ENCODE measurements at regions not wholly inside any gene's neighbourhood (a gene's known extent, or its start where the extent isn't known, plus 50 kb on each side); places are given as distances from the start of the nearest gene placed in this dataset.
A peak's percentile ranks its signal among the peaks of the same experiment; 100 is the strongest.
"Not testable (repeated sequence)": the region's sequence is repeated elsewhere in the genome, so short reads cannot be mapped to it uniquely, and the experiment has no call there.

DNA sequence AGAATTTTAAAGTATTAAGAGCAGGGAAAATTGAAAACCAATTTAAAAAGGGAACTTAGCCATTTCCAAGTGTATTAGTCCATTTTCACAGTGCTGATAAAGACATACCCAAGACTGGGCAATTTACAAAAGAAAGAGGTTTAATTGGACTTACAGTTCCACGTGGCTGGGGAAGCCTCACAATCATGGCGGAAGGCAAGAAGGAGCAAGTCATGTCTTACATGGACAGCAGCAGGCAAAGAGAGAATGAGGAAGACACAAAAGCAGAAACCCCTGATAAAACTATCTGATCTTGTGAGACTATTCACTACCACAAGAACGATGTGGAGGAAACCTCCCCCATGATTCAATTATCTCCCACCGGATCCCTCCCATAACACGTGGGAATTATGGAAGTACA lies 178.8 kb downstream of the ERCC6L2 start:
- DNase-seq; FAIRE-seq; H3K27ac ChIP-seq (ENCODE audit: low read depth in 1 of 3, low read length in 2 of 3); H3K27me3 ChIP-seq (ENCODE audit: control insufficient read depth in 3 of 3, insufficient read depth in 3 of 3, low read length in 3 of 3); H3K4me3 ChIP-seq (ENCODE audit: low read depth in 1 of 3, low read length in 3 of 3); H3K4me1 ChIP-seq (ENCODE audit: control insufficient read depth in 3 of 3, insufficient read depth in 2 of 3, low read depth in 1 of 3, low read length in 2 of 3); H3K9me3 ChIP-seq (ENCODE audit: control insufficient read depth in 2 of 2, insufficient read depth in 1 of 2, low read depth in 1 of 2, low read length in 1 of 2); H3K36me3 ChIP-seq (ENCODE audit: control insufficient read depth in 3 of 3, insufficient read depth in 2 of 3, low read depth in 1 of 3, low read length in 3 of 3): not testable (repeated sequence)
- WGBS, 3 donors, result 90 to 95% (median 92%) methylated on average over 5 of the region's 5 CpGs

DNA sequence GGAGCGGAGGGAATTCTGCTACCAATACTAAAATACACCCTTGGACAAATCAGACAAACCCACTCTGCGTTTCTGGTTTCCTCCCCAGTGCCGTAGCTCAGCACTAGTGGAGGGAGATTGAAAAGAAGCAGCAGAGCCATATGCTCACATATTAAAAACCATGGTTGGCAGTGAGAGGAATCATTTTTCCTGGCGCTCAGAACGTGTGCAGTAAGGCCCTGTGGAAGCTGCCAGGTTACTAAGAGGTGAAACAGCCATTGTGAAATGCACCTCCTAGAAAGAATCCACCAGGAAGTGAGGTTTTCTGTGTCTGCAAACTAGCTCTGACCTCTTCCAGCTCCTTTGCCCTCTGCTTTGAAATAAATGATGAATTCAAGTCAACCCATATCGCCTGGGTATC lies 177.2 kb downstream of the ERCC6L2 start:
- 66 to 76% (median 72%) methylated on average over 6 of the region's 6 CpGs for WGBS, 3 donors
- Histone ChIP-seq H3K4me1 (ENCODE audit: control insufficient read depth in 3 of 3, insufficient read depth in 2 of 3, low read depth in 1 of 3, low read length in 2 of 3) (peaks cover 0 to 19% (median 0%) of the 10 kb centered on the region in 3 donors), H3K36me3 (ENCODE audit: control insufficient read depth in 3 of 3, insufficient read depth in 2 of 3, low read depth in 1 of 3, low read length in 3 of 3) (no peaks in the 10 kb centered on the region), H3K4me3 (ENCODE audit: low read depth in 1 of 3, low read length in 3 of 3) (no peak overlapping the region), H3K27ac (ENCODE audit: low read depth in 1 of 3, low read length in 2 of 3) (no peak overlapping the region), H3K9me3 (ENCODE audit: control insufficient read depth in 2 of 2, insufficient read depth in 1 of 2, low read depth in 1 of 2, low read length in 1 of 2) (peaks cover 0 to 4% of the 10 kb centered on the region in 2 donors), H3K27me3 (ENCODE audit: control insufficient read depth in 3 of 3, insufficient read depth in 3 of 3, low read length in 3 of 3) (no peaks in the 10 kb centered on the region)
- FAIRE-seq, result no peak
- DNase-seq, result no peak

- Histone ChIP-seq H3K4me3 (ENCODE audit: low read depth in 1 of 3, low read length in 3 of 3) (no peak overlapping the region), H3K27me3 (ENCODE audit: control insufficient read depth in 3 of 3, insufficient read depth in 3 of 3, low read length in 3 of 3) (no peaks in the 10 kb centered on the region), H3K27ac (ENCODE audit: low read depth in 1 of 3, low read length in 2 of 3) (no peak overlapping the region), H3K36me3 (ENCODE audit: control insufficient read depth in 3 of 3, insufficient read depth in 2 of 3, low read depth in 1 of 3, low read length in 3 of 3) (no peaks in the 10 kb centered on the region), H3K4me1 (ENCODE audit: control insufficient read depth in 3 of 3, insufficient read depth in 2 of 3, low read depth in 1 of 3, low read length in 2 of 3) (peaks cover 0 to 19% (median 0%) of the 10 kb centered on the region in 3 donors), H3K9me3 (ENCODE audit: control insufficient read depth in 2 of 2, insufficient read depth in 1 of 2, low read depth in 1 of 2, low read length in 1 of 2) (peaks cover 0 to 4% of the 10 kb centered on the region in 2 donors)
- DNase-seq (no peak), FAIRE-seq (no peak)
- 84 to 90% (median 85%) methylated on average over 7 of the region's 7 CpGs for WGBS, 3 donors
These were observed 175.9 kb downstream of the ERCC6L2 start for GRCh38 chr9:96051423-96051822.

- FAIRE-seq (no peak), DNase-seq (no peak)
- Histone ChIP-seq H3K4me3 (ENCODE audit: low read depth in 1 of 3, low read length in 3 of 3) (no peak overlapping the region), H3K4me1 (ENCODE audit: control insufficient read depth in 3 of 3, insufficient read depth in 2 of 3, low read depth in 1 of 3, low read length in 2 of 3) (peaks cover 0 to 16% (median 0%) of the 10 kb centered on the region in 3 donors), H3K36me3 (ENCODE audit: control insufficient read depth in 3 of 3, insufficient read depth in 2 of 3, low read depth in 1 of 3, low read length in 3 of 3) (no peaks in the 10 kb centered on the region), H3K27me3 (ENCODE audit: control insufficient read depth in 3 of 3, insufficient read depth in 3 of 3, low read length in 3 of 3) (no peaks in the 10 kb centered on the region), H3K27ac (ENCODE audit: low read depth in 1 of 3, low read length in 2 of 3) (no peak overlapping the region), H3K9me3 (ENCODE audit: control insufficient read depth in 2 of 2, insufficient read depth in 1 of 2, low read depth in 1 of 2, low read length in 1 of 2) (peaks cover 0 to 4% of the 10 kb centered on the region in 2 donors)
- WGBS, 3 donors, result 90 to 94% (median 93%) methylated on average over 7 of the region's 7 CpGs
These were observed 175.3 kb downstream of the ERCC6L2 start for GRCh38 chr9:96050861-96051155.

- Histone ChIP-seq H3K4me3 (ENCODE audit: low read depth in 1 of 3, low read length in 3 of 3) (no peak overlapping the region), H3K4me1 (ENCODE audit: control insufficient read depth in 3 of 3, insufficient read depth in 2 of 3, low read depth in 1 of 3, low read length in 2 of 3) (peaks cover 0 to 16% (median 0%) of the 10 kb centered on the region in 3 donors), H3K27me3 (ENCODE audit: control insufficient read depth in 3 of 3, insufficient read depth in 3 of 3, low read length in 3 of 3) (no peaks in the 10 kb centered on the region), H3K36me3 (ENCODE audit: control insufficient read depth in 3 of 3, insufficient read depth in 2 of 3, low read depth in 1 of 3, low read length in 3 of 3) (no peaks in the 10 kb centered on the region), H3K27ac (ENCODE audit: low read depth in 1 of 3, low read length in 2 of 3) (no peak overlapping the region), H3K9me3 (ENCODE audit: control insufficient read depth in 2 of 2, insufficient read depth in 1 of 2, low read depth in 1 of 2, low read length in 1 of 2) (peaks cover 0 to 4% of the 10 kb centered on the region in 2 donors)
- no peak for FAIRE-seq
- WGBS, 3 donors, result 91 to 94% (median 92%) methylated on average over 30 of the region's 30 CpGs
- no peak for DNase-seq
These were observed 174.8 kb downstream of the ERCC6L2 start for GRCh38 chr9:96050048-96050860.

- 80 to 90% (median 84%) methylated on average over 39 of the region's 39 CpGs for WGBS, 3 donors
- DNase-seq (no peak), FAIRE-seq (no peak)
- Histone ChIP-seq H3K36me3 (ENCODE audit: control insufficient read depth in 3 of 3, insufficient read depth in 2 of 3, low read depth in 1 of 3, low read length in 3 of 3) (no peaks in the 10 kb centered on the region), H3K27me3 (ENCODE audit: control insufficient read depth in 3 of 3, insufficient read depth in 3 of 3, low read length in 3 of 3) (no peaks in the 10 kb centered on the region), H3K9me3 (ENCODE audit: control insufficient read depth in 2 of 2, insufficient read depth in 1 of 2, low read depth in 1 of 2, low read length in 1 of 2) (no peaks in the 10 kb centered on the region), H3K27ac (ENCODE audit: low read depth in 1 of 3, low read length in 2 of 3) (peak overlapping the region in 2 of 3 donors; percentile 67 to 69), H3K4me1 (ENCODE audit: control insufficient read depth in 3 of 3, insufficient read depth in 2 of 3, low read depth in 1 of 3, low read length in 2 of 3) (peaks cover 0 to 16% (median 0%) of the 10 kb centered on the region in 3 donors), H3K4me3 (ENCODE audit: low read depth in 1 of 3, low read length in 3 of 3) (no peak overlapping the region)
These were observed 173.7 kb downstream of the ERCC6L2 start for GRCh38 chr9:96048956-96049831.

DNA sequence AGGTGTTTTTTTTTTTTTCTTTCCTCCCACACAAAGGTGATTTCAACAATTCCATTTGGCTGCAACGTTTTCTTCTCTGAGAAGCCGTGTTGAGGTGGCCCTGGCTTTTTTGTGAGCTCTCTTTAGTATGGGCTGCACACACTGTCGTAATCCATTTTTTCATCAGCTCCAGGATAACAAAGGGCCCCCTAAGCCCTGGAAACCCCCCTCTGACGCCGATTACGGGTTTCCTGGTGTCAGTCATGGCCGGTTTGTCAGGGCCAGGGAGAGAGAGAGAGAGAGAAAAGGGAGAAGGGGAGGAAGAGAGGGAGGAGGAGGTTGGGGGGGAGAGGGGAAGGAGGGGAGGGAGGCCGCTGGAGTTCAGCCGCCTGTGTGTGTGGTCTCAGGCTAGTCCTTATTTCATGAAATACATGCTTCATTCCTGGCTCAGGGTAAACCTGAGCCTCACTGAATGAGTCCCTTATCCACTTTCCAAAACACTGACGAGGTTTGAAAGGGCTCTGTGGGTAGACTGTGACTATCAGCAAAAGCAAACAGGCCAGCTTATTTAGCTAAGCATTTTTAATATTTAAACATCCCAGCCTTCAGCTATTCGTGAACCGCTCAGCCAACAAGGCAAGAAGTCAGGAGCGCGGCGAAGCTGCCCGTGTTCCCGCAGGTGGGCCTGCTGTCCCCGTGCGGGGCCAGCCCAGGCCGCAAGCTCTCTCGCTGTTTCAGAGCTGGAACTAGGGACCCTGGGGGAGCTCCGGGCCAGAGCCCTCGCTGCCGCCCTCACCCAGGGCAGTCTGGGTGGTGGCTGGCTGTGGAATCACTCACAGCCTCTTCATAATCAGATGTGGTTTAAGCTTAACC lies 172.8 kb downstream of the ERCC6L2 start:
- Histone ChIP-seq H3K4me1 (ENCODE audit: control insufficient read depth in 3 of 3, insufficient read depth in 2 of 3, low read depth in 1 of 3, low read length in 2 of 3) (peaks cover 0 to 16% (median 0%) of the 10 kb centered on the region in 3 donors), H3K27ac (ENCODE audit: low read depth in 1 of 3, low read length in 2 of 3) (peak overlapping the region in 2 of 3 donors; percentile 67 to 69), H3K27me3 (ENCODE audit: control insufficient read depth in 3 of 3, insufficient read depth in 3 of 3, low read length in 3 of 3) (no peaks in the 10 kb centered on the region), H3K36me3 (ENCODE audit: control insufficient read depth in 3 of 3, insufficient read depth in 2 of 3, low read depth in 1 of 3, low read length in 3 of 3) (no peaks in the 10 kb centered on the region), H3K4me3 (ENCODE audit: low read depth in 1 of 3, low read length in 3 of 3) (no peak overlapping the region), H3K9me3 (ENCODE audit: control insufficient read depth in 2 of 2, insufficient read depth in 1 of 2, low read depth in 1 of 2, low read length in 1 of 2) (no peaks in the 10 kb centered on the region)
- WGBS, 3 donors, result 57 to 84% (median 75%) methylated on average over 24 of the region's 24 CpGs
- FAIRE-seq, result no peak
- peak in 1 of 2 donors; percentile 30 for DNase-seq

DNA sequence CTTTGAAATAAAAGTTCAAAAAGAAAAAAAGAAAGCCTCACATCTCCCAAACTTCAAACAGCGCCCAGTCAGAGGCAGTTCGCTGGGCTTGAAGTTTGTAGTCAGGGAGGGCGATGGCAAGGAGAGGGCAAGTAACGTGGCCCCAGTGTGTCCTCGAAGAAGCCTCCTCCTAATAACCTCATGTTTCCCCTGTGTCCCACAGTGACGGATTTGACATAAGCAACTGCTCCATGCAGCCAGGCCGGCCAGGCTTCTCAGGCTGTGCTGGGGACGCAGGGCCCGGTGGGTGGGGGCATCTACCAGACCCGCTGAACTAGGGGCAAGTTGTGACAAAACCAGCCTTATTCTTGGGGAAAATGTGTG lies 172.2 kb downstream of the ERCC6L2 start:
- Histone ChIP-seq H3K9me3 (ENCODE audit: control insufficient read depth in 2 of 2, insufficient read depth in 1 of 2, low read depth in 1 of 2, low read length in 1 of 2) (no peaks in the 10 kb centered on the region), H3K27ac (ENCODE audit: low read depth in 1 of 3, low read length in 2 of 3) (peak overlapping the region in 2 of 3 donors; percentile 13 to 53), H3K4me1 (ENCODE audit: control insufficient read depth in 3 of 3, insufficient read depth in 2 of 3, low read depth in 1 of 3, low read length in 2 of 3) (peaks cover 0 to 16% (median 0%) of the 10 kb centered on the region in 3 donors), H3K36me3 (ENCODE audit: control insufficient read depth in 3 of 3, insufficient read depth in 2 of 3, low read depth in 1 of 3, low read length in 3 of 3) (no peaks in the 10 kb centered on the region), H3K4me3 (ENCODE audit: low read depth in 1 of 3, low read length in 3 of 3) (no peak overlapping the region), H3K27me3 (ENCODE audit: control insufficient read depth in 3 of 3, insufficient read depth in 3 of 3, low read length in 3 of 3) (no peaks in the 10 kb centered on the region)
- FAIRE-seq (no peak), DNase-seq (no peak)
- 77 to 89% (median 86%) methylated on average over 10 of the region's 10 CpGs for WGBS, 3 donors

Measured in small intestine (tissue), 7 donors.